ENCODE measurements at regions not wholly inside any gene's neighbourhood (a gene's known extent, or its start where the extent isn't known, plus 50 kb on each side); places are given as distances from the start of the nearest gene placed in this dataset.

DNA sequence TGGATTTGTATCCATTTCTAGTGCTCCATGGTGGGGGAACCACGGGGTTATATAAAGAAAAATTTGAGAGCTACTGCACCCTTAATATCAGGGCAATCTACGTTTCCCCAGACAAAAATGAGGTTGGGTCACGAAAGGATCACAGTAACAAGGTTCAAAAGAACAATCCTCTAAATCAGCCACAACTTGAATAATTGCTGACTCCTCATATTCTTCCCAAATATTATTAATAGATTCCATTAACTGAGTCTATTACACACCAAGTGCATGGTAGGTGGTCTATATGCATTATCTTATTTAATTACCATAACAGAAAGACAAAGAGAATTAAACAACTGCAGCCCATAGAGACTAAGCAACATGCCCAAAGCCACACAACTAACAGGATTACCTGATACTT is 438.2 kb downstream of the ETNK1 start:
- DNase-seq (no peak), ATAC-seq (ENCODE audit: low read depth) (no peak)
- no peak overlapping the region for H3K4me3 Mint-ChIP-seq
- H3K4me1 ChIP-seq (ENCODE audit: control insufficient read depth in 2 of 2, insufficient read depth in 2 of 2, low read length in 2 of 2): no peaks in the 10 kb centered on the region
- H3K36me3 ChIP-seq (replicated peaks in 1 of 2; ENCODE audit: control extremely low read depth in 1 of 2, control insufficient read depth in 1 of 2, extremely low read depth in 1 of 2, insufficient read depth in 2 of 2, low read length in 1 of 2): no peaks in the 10 kb centered on the region
- ChIA-PET CTCF (no interaction called here), POLR2A (no interaction called here)
- no peak overlapping the region for H3K27ac Mint-ChIP-seq
- no peaks in the 10 kb centered on the region for H3K27me3 Mint-ChIP-seq
- no peaks in the 10 kb centered on the region for H3K9me3 ChIP-seq (ENCODE audit: control extremely low read depth in 1 of 3, control insufficient read depth in 2 of 3, insufficient read depth in 1 of 3, low read length in 2 of 3)
- TF ChIP-seq EZH2 (IDR thresholded peaks at IDR 0.05; ENCODE audit: borderline replicate concordance, insufficient read depth, low read depth, low read length, poor library complexity, severe bottlenecking): no peak
- H3K4me3 ChIP-seq (ENCODE audit: control extremely low read depth in 1 of 5, extremely low read depth in 1 of 5, insufficient read depth in 1 of 5, low read depth in 2 of 5, low read length in 4 of 5): no peak overlapping the region
- H3K79me2 ChIP-seq (ENCODE audit: control insufficient read depth, insufficient read depth, low read length): no peaks in the 10 kb centered on the region
- WGBS (ENCODE audit: insufficient coverage): 92% methylated on average over 2 of the region's 3 CpGs
- H3K4me2 ChIP-seq (replicated peaks; ENCODE audit: low read depth, low read length, poor library complexity, severe bottlenecking): no peak overlapping the region
- H3K9me3 Mint-ChIP-seq (ENCODE audit: insufficient read depth): no peaks in the 10 kb centered on the region
- no peaks in the 10 kb centered on the region for H3K4me1 Mint-ChIP-seq
- H3K27me3 ChIP-seq (replicated peaks in 1 of 4; ENCODE audit: control extremely low read depth in 1 of 4, control insufficient read depth in 3 of 4, insufficient read depth in 4 of 4, low read length in 3 of 4): no peaks in the 10 kb centered on the region
- no peak overlapping the region for H3K27ac ChIP-seq (ENCODE audit: low read length in 2 of 2)
- intact Hi-C loops (cut with micrococcal nuclease): no loop called here
- no peak overlapping the region for H2AFZ ChIP-seq (ENCODE audit: insufficient read depth, low read depth, low read length, poor library complexity, severe bottlenecking)
- no peak overlapping the region for H3K9ac ChIP-seq (ENCODE audit: low read length)
- no peaks in the 10 kb centered on the region for H4K20me1 ChIP-seq (ENCODE audit: control insufficient read depth, insufficient read depth, low read length, poor library complexity, severe bottlenecking)

DNA sequence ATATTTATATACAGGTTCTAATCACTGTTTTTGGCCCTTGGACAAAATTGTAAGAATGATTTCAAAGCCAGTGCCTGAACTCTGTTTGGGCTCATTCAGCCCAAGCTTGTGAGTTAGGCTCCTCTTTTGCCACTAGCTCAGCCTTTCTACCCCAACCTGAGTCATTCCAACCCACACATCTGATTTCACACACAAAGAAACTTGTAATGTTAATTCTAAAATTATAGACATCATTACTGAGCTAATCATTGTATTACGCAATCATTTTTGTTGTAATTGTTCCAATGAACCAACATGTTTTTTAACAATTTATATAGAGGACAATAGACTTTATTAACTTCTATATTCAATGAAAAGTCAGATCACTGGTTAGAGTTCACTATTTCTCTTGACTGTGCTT is 441.1 kb downstream of the ETNK1 start:
- H2AFZ ChIP-seq (ENCODE audit: insufficient read depth, low read depth, low read length, poor library complexity, severe bottlenecking): no peak overlapping the region
- no peaks in the 10 kb centered on the region for H3K27me3 Mint-ChIP-seq
- POLR2A ChIA-PET: no interaction called here
- ATAC-seq (ENCODE audit: low read depth) (no peak), DNase-seq (no peak)
- no peak overlapping the region for H3K4me3 Mint-ChIP-seq
- no peaks in the 10 kb centered on the region for H3K79me2 ChIP-seq (ENCODE audit: control insufficient read depth, insufficient read depth, low read length)
- H3K4me1 Mint-ChIP-seq: no peaks in the 10 kb centered on the region
- no peak overlapping the region for H3K27ac Mint-ChIP-seq
- no peak overlapping the region for H3K27ac ChIP-seq (ENCODE audit: low read length in 2 of 2)
- no peaks in the 10 kb centered on the region for H3K9me3 ChIP-seq (ENCODE audit: control extremely low read depth in 1 of 3, control insufficient read depth in 2 of 3, insufficient read depth in 1 of 3, low read length in 2 of 3)
- no peak for TF ChIP-seq CTCF (IDR thresholded peaks at IDR 0.05)
- TF ChIP-seq EZH2 (IDR thresholded peaks at IDR 0.05; ENCODE audit: borderline replicate concordance, insufficient read depth, low read depth, low read length, poor library complexity, severe bottlenecking): no peak
- WGBS (ENCODE audit: insufficient coverage): no CpG with 5 or more reads among the region's 1 CpG
- CTCF ChIA-PET: no interaction called here
- H3K4me1 ChIP-seq (ENCODE audit: control insufficient read depth in 2 of 2, insufficient read depth in 2 of 2, low read length in 2 of 2): no peaks in the 10 kb centered on the region
- H3K9ac ChIP-seq (ENCODE audit: low read length): no peak overlapping the region
- no peaks in the 10 kb centered on the region for H4K20me1 ChIP-seq (ENCODE audit: control insufficient read depth, insufficient read depth, low read length, poor library complexity, severe bottlenecking)
- no peaks in the 10 kb centered on the region for H3K9me3 Mint-ChIP-seq (ENCODE audit: insufficient read depth)
- H3K4me3 ChIP-seq (ENCODE audit: control extremely low read depth in 1 of 5, extremely low read depth in 1 of 5, insufficient read depth in 1 of 5, low read depth in 2 of 5, low read length in 4 of 5): no peak overlapping the region
- H3K36me3 ChIP-seq (replicated peaks in 1 of 2; ENCODE audit: control extremely low read depth in 1 of 2, control insufficient read depth in 1 of 2, extremely low read depth in 1 of 2, insufficient read depth in 2 of 2, low read length in 1 of 2): no peaks in the 10 kb centered on the region
- H3K4me2 ChIP-seq (replicated peaks; ENCODE audit: low read depth, low read length, poor library complexity, severe bottlenecking): no peak overlapping the region
- H3K27me3 ChIP-seq (replicated peaks in 1 of 4; ENCODE audit: control extremely low read depth in 1 of 4, control insufficient read depth in 3 of 4, insufficient read depth in 4 of 4, low read length in 3 of 4): no peaks in the 10 kb centered on the region
- intact Hi-C loops (cut with micrococcal nuclease): no loop called here

Data from B cell (primary cell).